GM18498 (cell line): ENCODE measurements at regions not wholly inside any gene's neighbourhood (a gene's known extent, or its start where the extent isn't known, plus 50 kb on each side); places are given as distances from the start of the nearest gene placed in this dataset.
"Not testable (repeated sequence)": the region's sequence is repeated elsewhere in the genome, so short reads cannot be mapped to it uniquely, and the experiment has no call there.

ENCODE experiments used
- ATAC-seq: cut with Tn5 transposase; IDR thresholded peaks from one replicate; pipeline ENCODE4 v1.9.1; 2021; ENCODE audit warnings: mild to moderate bottlenecking, moderate library complexity; ENCODE audit not compliant: unreplicated experiment

GRCh38 chr2:43004879-43005244 lies 212.5 kb upstream of the HAAO start:
- no peak for ATAC-seq

GRCh38 chr2:43004126-43004865 lies 211.9 kb upstream of the HAAO start:
- not testable (repeated sequence) for ATAC-seq

GRCh38 chr2:43003702-43004101 lies 211.3 kb upstream of the HAAO start:
- no peak for ATAC-seq

- ATAC-seq = no peak
Observed at GRCh38 chr2:43001787-43002468, 209.5 kb upstream of the HAAO start.

- ATAC-seq = no peak
Observed at GRCh38 chr2:43001055-43001378, 208.6 kb upstream of the HAAO start.

GRCh38 chr2:43000242-43001054 lies 208.1 kb upstream of the HAAO start:
- ATAC-seq = no peak

- no peak for ATAC-seq
Observed at GRCh38 chr2:42999856-43000241, 207.5 kb upstream of the HAAO start.

GRCh38 chr2:42999391-42999841 lies 207.0 kb upstream of the HAAO start:
- no peak for ATAC-seq

- no peak for ATAC-seq
Observed at GRCh38 chr2:42998721-42999120, 206.3 kb upstream of the HAAO start.

GRCh38 chr2:42996528-42996927 lies 204.1 kb upstream of the HAAO start:
- no peak for ATAC-seq

GRCh38 chr2:42995752-42996422 lies 203.5 kb upstream of the HAAO start:
- no peak for ATAC-seq

- ATAC-seq = not testable (repeated sequence)
Observed at GRCh38 chr2:42989283-42990081, 197.1 kb upstream of the HAAO start.

GRCh38 chr2:42988055-42988454 lies 195.7 kb upstream of the HAAO start:
- ATAC-seq = not testable (repeated sequence)

GRCh38 chr2:42987112-42987922 lies 194.9 kb upstream of the HAAO start:
- no peak for ATAC-seq

- ATAC-seq = no peak
Observed at GRCh38 chr2:42984617-42985016, 192.2 kb upstream of the HAAO start.

- no peak for ATAC-seq
Observed at GRCh38 chr2:42984081-42984480, 191.7 kb upstream of the HAAO start.

- no peak for ATAC-seq
Observed at GRCh38 chr2:42980764-42981416, 188.5 kb upstream of the HAAO start.

- ATAC-seq = no peak
Observed at GRCh38 chr2:42979870-42980763, 187.7 kb upstream of the HAAO start.
